GM23338 (cell line): ENCODE measurements at regions not wholly inside any gene's neighbourhood (a gene's known extent, or its start where the extent isn't known, plus 50 kb on each side); places are given as distances from the start of the nearest gene placed in this dataset.

Experiments used
- ATAC-seq: fragments of 200-7000 bp; cut with Tn5 transposase; 3 replicates; pipeline ENCODE4 v1.9.1; 2020
- DNase-seq: peaks from one replicate; pipeline ENCODE4 v3.0.0-alpha.2; 2015; ENCODE audit warnings: low spot score
- H2AFZ ChIP-seq: fragments of 200-600 bp; sonication (generic); 2 replicates; pipeline ENCODE4 v1.8.0; 2016; ENCODE audit warnings: antibody characterized with exemption, mild to moderate bottlenecking, moderate library complexity
- H3F3A ChIP-seq: fragments of 200-600 bp; sonication (generic); replicated peaks from 2 replicates; pipeline ENCODE4 v1.8.0; 2017; ENCODE audit warnings: antibody characterized with exemption, mixed run types, low read depth
- H3K27ac ChIP-seq: fragments of 200-600 bp; sonication (generic); 2 replicates; pipeline ENCODE4 v1.6.1; 2016; ENCODE audit warnings: low read depth
- H3K27me3 ChIP-seq: fragments of 200-600 bp; sonication (generic); 2 replicates; pipeline ENCODE4 v1.8.0; 2016; ENCODE audit warnings: mild to moderate bottlenecking, mixed run types, moderate library complexity; ENCODE audit not compliant: insufficient read depth
- H3K36me3 ChIP-seq: fragments of 200-600 bp; sonication (generic); 2 replicates; pipeline ENCODE4 v1.8.0; 2016; ENCODE audit warnings: mild to moderate bottlenecking; ENCODE audit not compliant: insufficient read depth
- H3K4me1 ChIP-seq: fragments of 200-600 bp; sonication (generic); 2 replicates; pipeline ENCODE4 v1.8.0; 2016; ENCODE audit warnings: mild to moderate bottlenecking, moderate library complexity; ENCODE audit not compliant: insufficient read depth
- H3K4me2 ChIP-seq: fragments of 200-600 bp; sonication (generic); 2 replicates; pipeline ENCODE4 v1.7.1; 2017; ENCODE audit warnings: mixed run types
- H3K4me3 ChIP-seq: fragments of 200-600 bp; sonication (generic); 2 replicates; pipeline ENCODE4 v1.6.1; 2016; ENCODE audit warnings: mixed run types
- H3K79me2 ChIP-seq: fragments of 200-600 bp; sonication (generic); replicated peaks from 2 replicates; pipeline ENCODE4 v1.8.0; 2017; ENCODE audit warnings: mild to moderate bottlenecking; ENCODE audit not compliant: insufficient read depth
- H3K9me2 ChIP-seq: fragments of 200-600 bp; sonication (generic); 2 replicates; pipeline ENCODE4 v1.8.0; 2017; ENCODE audit not compliant: insufficient read depth
- H4K20me1 ChIP-seq: fragments of 200-600 bp; sonication (generic); replicated peaks from 2 replicates; pipeline ENCODE4 v1.8.0; 2017; ENCODE audit warnings: mild to moderate bottlenecking; ENCODE audit not compliant: insufficient read depth
- H3K27ac Mint-ChIP-seq: 2 replicates; pipeline ENCODE4 v1.8.0; 2020; ENCODE audit warnings: inconsistent platforms, mild to moderate bottlenecking, moderate library complexity, mixed read lengths
- H3K27me3 Mint-ChIP-seq: 3 replicates; pipeline ENCODE4 v1.8.0; 2022; ENCODE audit warnings: low read depth, mild to moderate bottlenecking, moderate library complexity, mixed read lengths, inconsistent platforms; ENCODE audit not compliant: insufficient read depth, poor library complexity
- H3K36me3 Mint-ChIP-seq: 3 replicates; pipeline ENCODE4 v1.8.0; 2021; ENCODE audit warnings: low read depth, mild to moderate bottlenecking, inconsistent platforms, moderate library complexity, mixed read lengths
- H3K4me1 Mint-ChIP-seq: 3 replicates; pipeline ENCODE4 v1.8.0; 2020; ENCODE audit warnings: mild to moderate bottlenecking, inconsistent platforms, mixed read lengths
- H3K4me3 Mint-ChIP-seq: 3 replicates; pipeline ENCODE4 v1.8.0; 2021; ENCODE audit warnings: moderate library complexity, mild to moderate bottlenecking, inconsistent platforms, mixed read lengths
- H3K9me3 Mint-ChIP-seq: 3 replicates; pipeline ENCODE4 v1.8.0; 2020; ENCODE audit warnings: moderate library complexity, mild to moderate bottlenecking, inconsistent platforms, mixed read lengths
- CTCF ChIP-seq, 2 experiments: fragments of 200-600 bp in 1 of 2; sonication (generic) in 1 of 2; conservative IDR thresholded peaks; 2 replicates each; pipeline versions ENCODE4 v1.5.1 to v1.6.1; 2016 to 2017; ENCODE audit warnings: antibody characterized with exemption in 2 of 2, low read depth in 2 of 2, mild to moderate bottlenecking in 2 of 2, moderate library complexity in 1 of 2
- EZH2phosphoT487 ChIP-seq: fragments of 200-600 bp; sonication (generic); IDR thresholded peaks from one replicate; pipeline ENCODE4 v1.8.1; 2018; ENCODE audit warnings: antibody characterized with exemption; ENCODE audit not compliant: unreplicated experiment
- REST ChIP-seq: IDR thresholded peaks from one replicate; pipeline ENCODE4 v1.6.1; 2018; ENCODE audit warnings: antibody characterized with exemption; ENCODE audit not compliant: unreplicated experiment
- ZNF114 ChIP-seq: fragments of 250-450 bp; sonication (Bioruptor Pico); IDR thresholded peaks from 2 replicates; pipeline ENCODE4 v1.5.0; 2020; ENCODE audit warnings: mild to moderate bottlenecking, moderate library complexity

DNA sequence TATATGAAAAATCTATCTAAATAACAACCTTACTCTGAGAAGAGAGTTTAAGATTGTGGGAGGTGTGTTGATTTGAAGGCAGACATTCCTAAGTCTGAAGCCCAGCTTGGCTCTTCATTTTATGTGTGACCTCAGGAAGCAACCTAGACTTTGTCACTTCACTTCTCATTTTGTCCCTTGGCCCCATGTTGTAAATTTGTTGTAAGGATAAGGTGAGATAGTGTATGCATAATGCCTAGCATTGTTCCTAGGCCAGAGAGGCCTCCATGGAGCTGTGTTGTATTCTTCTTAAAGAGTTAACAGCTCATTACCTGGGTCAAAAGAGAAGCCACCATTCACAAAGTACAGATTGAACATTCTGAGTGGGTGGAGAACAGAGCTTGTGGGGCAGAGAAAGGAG lies 1084.4 kb upstream of the SLIT2 start (continued):
- TF ChIP-seq CTCF (conservative IDR thresholded peaks at IDR 0.05; ENCODE audit: low read depth in 2 of 2), result no peak
- TF ChIP-seq REST, result no peak
- no peak for TF ChIP-seq EZH2phosphoT487

DNA sequence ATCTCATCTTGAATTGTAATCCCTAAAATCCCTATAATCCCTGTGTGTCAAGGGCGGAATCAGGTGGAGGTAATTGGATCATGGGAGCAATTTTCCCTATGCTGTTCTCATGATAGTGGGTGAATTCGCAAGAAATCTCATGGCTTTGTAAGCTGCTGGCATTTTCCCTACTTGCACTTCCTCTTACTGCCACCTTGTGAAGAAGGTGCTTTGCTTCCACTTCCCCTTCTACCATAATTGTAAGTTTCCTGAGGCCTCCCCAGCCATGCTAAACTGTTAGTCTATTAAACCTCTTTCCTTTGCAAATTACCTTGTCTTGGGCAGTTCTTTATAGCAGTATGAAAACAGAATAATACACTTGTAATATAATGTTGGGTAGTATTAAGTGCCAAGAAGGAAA lies 1087.4 kb upstream of the SLIT2 start:
- no peaks in the 10 kb centered on the region for H3K4me1 Mint-ChIP-seq
- Histone ChIP-seq H3F3A (no peaks in the 10 kb centered on the region), H2AFZ (no peak overlapping the region), H3K27me3 (no peaks in the 10 kb centered on the region), H3K9me2 (0 out of 2 replicates have a peak, but pooled peaks cover 4% of the 10 kb centered on the region), H3K27ac (no peak overlapping the region), H3K4me3 (no peak overlapping the region), H4K20me1 (no peaks in the 10 kb centered on the region), H3K36me3 (no peaks in the 10 kb centered on the region), H3K4me2 (no peak overlapping the region), H3K4me1 (no peaks in the 10 kb centered on the region), H3K79me2 (no peaks in the 10 kb centered on the region)
- peaks cover 11% of the 10 kb centered on the region; the same call in 1 of the 3 replicates for H3K36me3 Mint-ChIP-seq
- H3K27ac Mint-ChIP-seq, result no peak overlapping the region
- DNase-seq (peak; percentile 6), ATAC-seq (no peak)
- peaks cover 7% of the 10 kb centered on the region; the same call in 2 of the 3 replicates for H3K9me3 Mint-ChIP-seq
- TF ChIP-seq ZNF114 (CRISPR knock-in tag) (no peak), CTCF (conservative IDR thresholded peaks at IDR 0.05; ENCODE audit: low read depth in 2 of 2) (peak; percentile 8 to 35; a peak in 2 of 4 replicates)
- H3K27me3 Mint-ChIP-seq, result no peaks in the 10 kb centered on the region
- no peak overlapping the region for H3K4me3 Mint-ChIP-seq

DNA sequence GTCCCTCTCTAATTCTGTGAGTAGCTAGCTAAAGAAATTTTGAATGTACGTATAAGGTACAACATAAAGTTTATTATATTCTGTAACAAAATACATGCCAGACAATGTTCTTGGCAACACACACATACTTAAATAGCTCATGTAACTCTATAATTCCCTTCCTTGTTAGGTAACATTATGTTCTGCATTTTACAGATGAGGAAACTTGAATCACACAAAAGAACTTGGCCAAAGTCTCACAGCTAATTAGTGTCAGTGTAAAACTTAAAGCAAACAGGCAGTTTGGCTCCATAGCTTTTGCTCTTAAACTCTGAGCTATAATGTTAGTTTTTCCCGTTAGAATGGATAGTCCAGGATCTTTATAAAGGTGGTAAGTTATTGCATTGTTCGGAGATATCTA lies 1091.8 kb upstream of the SLIT2 start:
- no peak overlapping the region for H2AFZ ChIP-seq
- Mint-ChIP-seq H3K36me3 (peaks cover 29% of the 10 kb centered on the region), H3K4me3 (no peak overlapping the region), H3K27ac (no peak overlapping the region), H3K9me3 (peaks cover 24% of the 10 kb centered on the region), H3K4me1 (peaks cover 3% of the 10 kb centered on the region; the same call in 1 of the 3 replicates), H3K27me3 (no peaks in the 10 kb centered on the region)
- H3K27me3 ChIP-seq, result no peaks in the 10 kb centered on the region
- no peaks in the 10 kb centered on the region for H4K20me1 ChIP-seq
- DNase-seq (no peak), ATAC-seq (no peak)
- 0 out of 2 replicates have a peak, but pooled peaks cover 4% of the 10 kb centered on the region for H3K9me2 ChIP-seq
- no peak overlapping the region for H3K27ac ChIP-seq
- H3F3A ChIP-seq, result no peaks in the 10 kb centered on the region
- no peak for TF ChIP-seq ZNF114 (CRISPR knock-in tag)
- no peaks in the 10 kb centered on the region for H3K79me2 ChIP-seq
- H3K4me1 ChIP-seq, result no peaks in the 10 kb centered on the region
- H3K36me3 ChIP-seq, result peaks cover 6% of the 10 kb centered on the region; the same call in 1 of the 2 replicates
- H3K4me3 ChIP-seq, result no peak overlapping the region
- no peak overlapping the region for H3K4me2 ChIP-seq
